ENCODE measurements at regions not wholly inside any gene's neighbourhood (a gene's known extent, or its start where the extent isn't known, plus 50 kb on each side); places are given as distances from the start of the nearest gene placed in this dataset.

DNA sequence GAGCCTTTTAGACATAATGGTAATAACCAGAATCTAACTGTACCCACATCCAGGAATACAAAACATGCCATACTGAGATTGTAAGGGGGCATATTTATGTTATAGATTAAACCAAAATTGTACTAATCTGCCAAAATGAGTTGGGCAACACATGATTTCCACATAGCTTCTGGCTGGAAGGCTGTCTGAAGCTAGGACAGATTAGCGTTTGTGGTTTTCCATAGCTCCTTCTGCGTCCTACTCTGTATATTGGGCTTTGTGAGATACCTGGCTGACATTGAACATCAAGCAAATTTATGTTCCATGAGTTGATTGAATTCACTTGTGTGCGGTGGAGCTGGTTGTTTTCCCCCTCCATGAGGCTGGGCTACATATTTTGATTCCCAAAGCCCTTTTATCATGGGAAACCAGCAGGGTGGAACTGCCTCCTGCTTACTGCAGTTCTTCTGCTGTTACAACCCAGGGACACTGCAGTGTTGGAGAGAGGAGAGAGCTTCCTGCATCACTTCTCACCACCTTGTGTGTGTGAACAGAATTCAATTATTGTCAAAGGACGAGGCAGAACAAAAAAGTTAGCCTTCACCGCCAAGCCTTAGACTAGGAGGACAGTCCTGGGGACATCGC is 114.9 kb downstream of the C11orf91 start:
- intact Hi-C loops (cut with DNase I; ENCODE audit: low total_unique reads) = no loop called here
- WGBS, 2 donors = 73 to 74% methylated on average over 6 of the region's 6 CpGs
- no peak for TF ChIP-seq POLR2A (IDR thresholded peaks at IDR 0.05)
- TF ChIP-seq, protein P1, sequence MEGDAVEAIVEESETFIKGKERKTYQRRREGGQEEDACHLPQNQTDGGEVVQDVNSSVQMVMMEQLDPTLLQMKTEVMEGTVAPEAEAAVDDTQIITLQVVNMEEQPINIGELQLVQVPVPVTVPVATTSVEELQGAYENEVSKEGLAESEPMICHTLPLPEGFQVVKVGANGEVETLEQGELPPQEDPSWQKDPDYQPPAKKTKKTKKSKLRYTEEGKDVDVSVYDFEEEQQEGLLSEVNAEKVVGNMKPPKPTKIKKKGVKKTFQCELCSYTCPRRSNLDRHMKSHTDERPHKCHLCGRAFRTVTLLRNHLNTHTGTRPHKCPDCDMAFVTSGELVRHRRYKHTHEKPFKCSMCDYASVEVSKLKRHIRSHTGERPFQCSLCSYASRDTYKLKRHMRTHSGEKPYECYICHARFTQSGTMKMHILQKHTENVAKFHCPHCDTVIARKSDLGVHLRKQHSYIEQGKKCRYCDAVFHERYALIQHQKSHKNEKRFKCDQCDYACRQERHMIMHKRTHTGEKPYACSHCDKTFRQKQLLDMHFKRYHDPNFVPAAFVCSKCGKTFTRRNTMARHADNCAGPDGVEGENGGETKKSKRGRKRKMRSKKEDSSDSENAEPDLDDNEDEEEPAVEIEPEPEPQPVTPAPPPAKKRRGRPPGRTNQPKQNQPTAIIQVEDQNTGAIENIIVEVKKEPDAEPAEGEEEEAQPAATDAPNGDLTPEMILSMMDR (IDR thresholded peaks at IDR 0.05) = no peak
- no peak for DNase-seq (ENCODE audit: low spot score in 2 of 2)
- H3K4me3 ChIP-seq (ENCODE audit: low read depth, poor library complexity, severe bottlenecking) = no peak overlapping the region

DNA sequence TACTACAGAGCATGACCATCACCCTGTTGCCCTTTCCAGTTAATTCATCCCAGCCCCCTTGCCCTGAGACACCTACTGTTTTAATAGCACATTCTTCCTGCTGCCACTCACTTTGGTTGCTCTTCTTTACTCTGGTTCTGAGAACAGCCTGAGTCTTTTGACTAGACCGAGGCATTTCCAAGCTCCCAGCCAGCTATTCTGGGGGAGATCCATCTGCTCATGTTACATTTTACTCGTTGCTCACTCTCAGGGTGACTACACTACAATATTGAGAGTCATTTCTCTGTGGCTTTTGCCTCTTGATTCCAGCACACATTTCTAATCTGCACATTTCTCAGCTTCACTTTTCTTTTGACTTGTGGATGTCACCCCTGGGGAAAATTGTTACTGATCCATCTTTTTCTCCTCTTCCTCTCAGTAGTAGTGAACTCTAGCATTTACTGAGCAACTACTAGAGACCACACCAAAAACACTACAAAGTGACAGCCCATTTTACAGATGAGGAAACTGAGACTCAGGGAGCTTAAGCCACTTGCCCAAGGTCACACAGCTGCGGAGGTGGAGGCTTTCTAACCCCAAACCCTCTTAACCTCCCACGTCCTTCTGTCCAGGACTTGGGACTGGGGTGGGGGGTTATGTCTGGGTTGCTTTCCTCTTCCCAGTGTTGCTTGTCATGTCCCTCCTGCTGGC is 117.8 kb downstream of the C11orf91 start:
- DNase-seq (ENCODE audit: low spot score in 2 of 2) = no peak
- 75% methylated on average over 4 of the region's 4 CpGs for WGBS, 2 donors
- no peak overlapping the region for H3K4me3 ChIP-seq (ENCODE audit: low read depth, poor library complexity, severe bottlenecking)
- TF ChIP-seq, protein P1 (IDR thresholded peaks at IDR 0.05) = no peak
- no peak for TF ChIP-seq POLR2A (IDR thresholded peaks at IDR 0.05)
- intact Hi-C loops (cut with DNase I; ENCODE audit: low total_unique reads) = no loop called here

DNA sequence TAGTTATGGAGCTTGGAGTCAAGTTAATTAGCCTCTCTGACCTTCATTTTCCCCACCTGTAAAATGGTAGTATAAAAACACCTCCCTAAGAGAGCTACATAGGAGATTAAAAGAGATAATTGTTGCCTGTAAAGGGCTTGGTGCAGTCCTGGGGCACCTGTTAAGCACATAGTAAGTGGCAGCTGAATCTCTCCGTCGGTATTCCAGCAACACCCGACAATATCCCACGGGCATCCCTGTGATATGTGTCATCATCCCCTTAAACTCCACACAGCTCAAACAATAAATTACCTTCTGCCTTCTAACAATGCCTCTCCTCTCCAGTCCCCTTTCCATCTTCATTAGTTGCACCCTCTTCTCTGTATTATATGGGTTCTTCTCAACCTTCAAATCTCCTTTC is 121.5 kb downstream of the C11orf91 start:
- no peak for DNase-seq (ENCODE audit: low spot score in 2 of 2)
- intact Hi-C loops (cut with DNase I; ENCODE audit: low total_unique reads) = no loop called here
- TF ChIP-seq, protein P1 (IDR thresholded peaks at IDR 0.05) = no peak
- TF ChIP-seq POLR2A (IDR thresholded peaks at IDR 0.05) = no peak
- 90 to 96% methylated on average over 4 of the region's 4 CpGs for WGBS, 2 donors
- no peak overlapping the region for H3K4me3 ChIP-seq (ENCODE audit: low read depth, poor library complexity, severe bottlenecking)

DNA sequence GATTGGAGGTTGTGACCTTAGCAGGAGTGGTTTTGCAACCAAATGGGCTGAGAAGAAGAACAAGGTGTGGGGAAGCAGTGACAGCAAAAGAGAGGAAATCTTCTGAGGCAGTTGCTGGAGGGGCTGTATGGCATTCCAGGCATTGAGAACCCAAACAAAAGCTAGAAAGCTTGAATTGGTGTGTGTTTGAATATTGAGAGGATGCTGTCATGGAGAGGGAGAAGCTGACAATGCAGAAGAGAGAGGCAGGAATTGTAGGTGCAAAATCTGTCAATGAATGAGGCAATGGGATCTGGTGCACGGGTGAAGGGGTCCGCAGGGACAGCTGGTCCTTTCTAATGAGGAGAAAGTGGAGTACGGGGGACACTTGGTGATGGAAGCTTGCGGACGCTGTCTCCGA is 123.4 kb downstream of the C11orf91 start:
- 89 to 94% methylated on average over 6 of the region's 6 CpGs for WGBS, 2 donors

DNA sequence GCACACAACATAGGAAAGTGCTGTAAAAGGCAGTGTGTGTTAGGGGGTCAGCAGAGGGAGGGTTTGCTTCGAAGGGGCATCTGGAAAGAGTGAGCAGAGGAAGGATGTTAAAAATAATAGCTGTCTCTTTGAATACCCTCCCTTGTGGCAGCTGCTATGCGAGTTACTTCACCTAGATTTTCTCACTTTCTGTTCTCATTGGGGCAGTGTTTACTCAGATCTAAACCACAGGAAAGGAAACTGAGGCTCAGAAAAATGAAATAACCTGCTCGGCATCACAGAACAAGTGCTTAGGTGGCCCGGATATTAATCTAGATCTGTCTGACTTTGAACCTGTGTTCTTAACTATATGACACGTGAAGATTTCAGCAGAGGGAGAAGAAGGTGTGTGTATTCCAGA is 125.3 kb downstream of the C11orf91 start:
- DNase-seq (ENCODE audit: low spot score in 2 of 2) = no peak
- intact Hi-C loops (cut with DNase I; ENCODE audit: low total_unique reads) = no loop called here
- no peak for TF ChIP-seq POLR2A (IDR thresholded peaks at IDR 0.05)
- TF ChIP-seq, protein P1 (IDR thresholded peaks at IDR 0.05) = no peak
- WGBS, 2 donors = 73 to 75% methylated on average over 5 of the region's 5 CpGs
- H3K4me3 ChIP-seq (ENCODE audit: low read depth, poor library complexity, severe bottlenecking) = no peak overlapping the region

More for the DNA sequence above, 123.4 kb downstream of the C11orf91 start:
- no peak for DNase-seq (ENCODE audit: low spot score in 2 of 2)
- TF ChIP-seq POLR2A (IDR thresholded peaks at IDR 0.05) = no peak
- TF ChIP-seq, protein P1 (IDR thresholded peaks at IDR 0.05) = no peak
- intact Hi-C loops (cut with DNase I; ENCODE audit: low total_unique reads) = no loop called here
- no peak overlapping the region for H3K4me3 ChIP-seq (ENCODE audit: low read depth, poor library complexity, severe bottlenecking)
